ENCODE measurements at regions not wholly inside any gene's neighbourhood (a gene's known extent, or its start where the extent isn't known, plus 50 kb on each side); places are given as distances from the start of the nearest gene placed in this dataset.

GRCh38 chr5:84632418-84632817 lies 247.7 kb upstream of the EDIL3 start:
- TF ChIP-seq CTCF (IDR thresholded peaks at IDR 0.05; ENCODE audit: borderline replicate concordance, extremely low read depth, low read length, poor library complexity, severe bottlenecking) (no peak), EZH2 (IDR thresholded peaks at IDR 0.05; ENCODE audit: borderline replicate concordance, low read depth, low read length, severe bottlenecking) (no peak)

Data from DND-41 (cell line).